Vagina (tissue), 2 donors: ENCODE measurements at regions not wholly inside any gene's neighbourhood (a gene's known extent, or its start where the extent isn't known, plus 50 kb on each side); places are given as distances from the start of the nearest gene placed in this dataset.

Experiments used
- DNase-seq, 2 donors: peaks; one replicate each; pipeline ENCODE4 v3.0.0-alpha.2; 2017; ENCODE audit errors: extremely low spot score in 2 of 2
- H3K27ac ChIP-seq: fragments of 200-600 bp; sonication (generic); one replicate; pipeline ENCODE4 v1.5.1; 2019
- H3K27me3 ChIP-seq: fragments of 200-600 bp; sonication (generic); one replicate; pipeline ENCODE4 v1.5.1; 2019
- H3K36me3 ChIP-seq, 2 donors: fragments of 200-600 bp; sonication (generic); one replicate each; pipeline ENCODE4 v1.5.1; 2017 to 2019
- H3K4me1 ChIP-seq: fragments of 200-600 bp; sonication (generic); one replicate; pipeline ENCODE4 v1.5.1; 2019
- H3K4me3 ChIP-seq, 2 donors: fragments of 200-600 bp; sonication (generic); 1 replicate in 1 of 2; 2 replicates in 1 of 2; pipeline ENCODE4 v1.5.1; 2016 to 2019
- H3K9me3 ChIP-seq: fragments of 200-600 bp; sonication (generic); one replicate; pipeline ENCODE4 v1.5.1; 2019
- CTCF ChIP-seq, 3 experiments: fragments of 450-650 bp in 2 of 3; fragments of 200-600 bp in 1 of 3; sonication (generic) in 1 of 3; IDR thresholded peaks; one replicate each; pipeline ENCODE4 v1.5.1; 2017 to 2019; ENCODE audit warnings: antibody characterized with exemption in 3 of 3, mild to moderate bottlenecking in 2 of 3, moderate library complexity in 2 of 3
- POLR2A ChIP-seq, 2 donors: fragments of 450-650 bp; IDR thresholded peaks; one replicate each; pipeline ENCODE4 v1.6.1; 2017; ENCODE audit warnings: antibody characterized with exemption in 2 of 2, mild to moderate bottlenecking in 2 of 2, moderate library complexity in 2 of 2
- POLR2AphosphoS5 ChIP-seq, 2 donors: sonication (generic); formaldehyde crosslinking; IDR thresholded peaks; one replicate each; pipeline ENCODE4 v1.9.0; 2017; ENCODE audit warnings: antibody characterized with exemption in 2 of 2, mild to moderate bottlenecking in 2 of 2, low read depth in 1 of 2; ENCODE audit not compliant: insufficient read depth in 1 of 2
- intact Hi-C: fragments of 100-400 bp; cut with DNase I; formaldehyde crosslinking; loops from one replicate; pipeline ENCODE4 v1.15.1; 2023

- H3K4me1 ChIP-seq, result no peaks in the 10 kb centered on the region
- DNase-seq, result no peak
- no peak overlapping the region for H3K4me3 ChIP-seq
- no peaks in the 10 kb centered on the region for H3K9me3 ChIP-seq
- H3K27ac ChIP-seq, result no peak overlapping the region
- no peaks in the 10 kb centered on the region for H3K36me3 ChIP-seq
- intact Hi-C loops, result no loop called here
- H3K27me3 ChIP-seq, result no peaks in the 10 kb centered on the region
- TF ChIP-seq POLR2A (IDR thresholded peaks at IDR 0.05) (no peak), CTCF (IDR thresholded peaks at IDR 0.05) (no peak), POLR2AphosphoS5 (IDR thresholded peaks at IDR 0.05; ENCODE audit: insufficient read depth in 1 of 2, low read depth in 1 of 2) (no peak)
Observed at GRCh38 chr2:122366427-122366826, 611.0 kb downstream of the TSN start.

GRCh38 chr2:122366969-122367645, 611.7 kb downstream of the TSN start:
- DNase-seq, result no peak
- TF ChIP-seq CTCF (IDR thresholded peaks at IDR 0.05) (no peak), POLR2AphosphoS5 (IDR thresholded peaks at IDR 0.05; ENCODE audit: insufficient read depth in 1 of 2, low read depth in 1 of 2) (no peak), POLR2A (IDR thresholded peaks at IDR 0.05) (no peak)
- Histone ChIP-seq H3K27me3 (no peaks in the 10 kb centered on the region), H3K36me3 (no peaks in the 10 kb centered on the region), H3K4me1 (no peaks in the 10 kb centered on the region), H3K27ac (no peak overlapping the region), H3K9me3 (no peaks in the 10 kb centered on the region), H3K4me3 (no peak overlapping the region)
- intact Hi-C loops, result no loop called here

- H3K4me1 ChIP-seq, result no peaks in the 10 kb centered on the region
- DNase-seq, result no peak
- intact Hi-C loops, result no loop called here
- no peak overlapping the region for H3K27ac ChIP-seq
- H3K9me3 ChIP-seq, result no peaks in the 10 kb centered on the region
- H3K27me3 ChIP-seq, result no peaks in the 10 kb centered on the region
- TF ChIP-seq POLR2AphosphoS5 (IDR thresholded peaks at IDR 0.05; ENCODE audit: insufficient read depth in 1 of 2, low read depth in 1 of 2) (no peak), POLR2A (IDR thresholded peaks at IDR 0.05) (no peak), CTCF (IDR thresholded peaks at IDR 0.05) (no peak)
- no peaks in the 10 kb centered on the region for H3K36me3 ChIP-seq
- no peak overlapping the region for H3K4me3 ChIP-seq
Observed at GRCh38 chr2:122367646-122368010, 612.2 kb downstream of the TSN start.

- no peak for DNase-seq
- TF ChIP-seq CTCF (IDR thresholded peaks at IDR 0.05), result no peak
- TF ChIP-seq POLR2AphosphoS5 (IDR thresholded peaks at IDR 0.05; ENCODE audit: insufficient read depth in 1 of 2, low read depth in 1 of 2), result no peak
- TF ChIP-seq POLR2A (IDR thresholded peaks at IDR 0.05), result no peak
- Histone ChIP-seq H3K27me3 (no peaks in the 10 kb centered on the region), H3K4me1 (no peaks in the 10 kb centered on the region), H3K36me3 (no peaks in the 10 kb centered on the region), H3K27ac (no peak overlapping the region), H3K9me3 (no peaks in the 10 kb centered on the region), H3K4me3 (no peak overlapping the region)
- intact Hi-C loops, result no loop called here
Observed at GRCh38 chr2:122368576-122369243, 613.3 kb downstream of the TSN start.

GRCh38 chr2:122378521-122378920, 623.1 kb downstream of the TSN start:
- Histone ChIP-seq H3K4me1 (no peaks in the 10 kb centered on the region), H3K27ac (no peak overlapping the region), H3K27me3 (no peaks in the 10 kb centered on the region), H3K36me3 (no peaks in the 10 kb centered on the region), H3K4me3 (no peak overlapping the region), H3K9me3 (no peaks in the 10 kb centered on the region)
- no peak for DNase-seq
- intact Hi-C loops, result no loop called here
- TF ChIP-seq CTCF (IDR thresholded peaks at IDR 0.05), result no peak
